Vagina (tissue), 2 donors: ENCODE measurements at regions not wholly inside any gene's neighbourhood (a gene's known extent, or its start where the extent isn't known, plus 50 kb on each side); places are given as distances from the start of the nearest gene placed in this dataset.

Experiments used
- DNase-seq, 2 donors: peaks; one replicate each; pipeline ENCODE4 v3.0.0-alpha.2; 2017; ENCODE audit errors: extremely low spot score in 2 of 2
- H3K27ac ChIP-seq: fragments of 200-600 bp; sonication (generic); one replicate; pipeline ENCODE4 v1.5.1; 2019
- H3K27me3 ChIP-seq: fragments of 200-600 bp; sonication (generic); one replicate; pipeline ENCODE4 v1.5.1; 2019
- H3K36me3 ChIP-seq, 2 donors: fragments of 200-600 bp; sonication (generic); one replicate each; pipeline ENCODE4 v1.5.1; 2017 to 2019
- H3K4me1 ChIP-seq: fragments of 200-600 bp; sonication (generic); one replicate; pipeline ENCODE4 v1.5.1; 2019
- H3K4me3 ChIP-seq, 2 donors: fragments of 200-600 bp; sonication (generic); 1 replicate in 1 of 2; 2 replicates in 1 of 2; pipeline ENCODE4 v1.5.1; 2016 to 2019
- H3K9me3 ChIP-seq: fragments of 200-600 bp; sonication (generic); one replicate; pipeline ENCODE4 v1.5.1; 2019
- POLR2A ChIP-seq, 2 donors: fragments of 450-650 bp; IDR thresholded peaks; one replicate each; pipeline ENCODE4 v1.6.1; 2017; ENCODE audit warnings: antibody characterized with exemption in 2 of 2, mild to moderate bottlenecking in 2 of 2, moderate library complexity in 2 of 2
- POLR2AphosphoS5 ChIP-seq, 2 donors: sonication (generic); formaldehyde crosslinking; IDR thresholded peaks; one replicate each; pipeline ENCODE4 v1.9.0; 2017; ENCODE audit warnings: antibody characterized with exemption in 2 of 2, mild to moderate bottlenecking in 2 of 2, low read depth in 1 of 2; ENCODE audit not compliant: insufficient read depth in 1 of 2
- intact Hi-C: fragments of 100-400 bp; cut with DNase I; formaldehyde crosslinking; loops from one replicate; pipeline ENCODE4 v1.15.1; 2023
- TF ChIP-seq, protein P1 (sequence below), 3 experiments: fragments of 450-650 bp in 2 of 3; fragments of 200-600 bp in 1 of 3; sonication (generic) in 1 of 3; IDR thresholded peaks; one replicate each; pipeline ENCODE4 v1.5.1; 2017 to 2019; ENCODE audit warnings: antibody characterized with exemption in 3 of 3, mild to moderate bottlenecking in 2 of 3, moderate library complexity in 2 of 3

DNA sequence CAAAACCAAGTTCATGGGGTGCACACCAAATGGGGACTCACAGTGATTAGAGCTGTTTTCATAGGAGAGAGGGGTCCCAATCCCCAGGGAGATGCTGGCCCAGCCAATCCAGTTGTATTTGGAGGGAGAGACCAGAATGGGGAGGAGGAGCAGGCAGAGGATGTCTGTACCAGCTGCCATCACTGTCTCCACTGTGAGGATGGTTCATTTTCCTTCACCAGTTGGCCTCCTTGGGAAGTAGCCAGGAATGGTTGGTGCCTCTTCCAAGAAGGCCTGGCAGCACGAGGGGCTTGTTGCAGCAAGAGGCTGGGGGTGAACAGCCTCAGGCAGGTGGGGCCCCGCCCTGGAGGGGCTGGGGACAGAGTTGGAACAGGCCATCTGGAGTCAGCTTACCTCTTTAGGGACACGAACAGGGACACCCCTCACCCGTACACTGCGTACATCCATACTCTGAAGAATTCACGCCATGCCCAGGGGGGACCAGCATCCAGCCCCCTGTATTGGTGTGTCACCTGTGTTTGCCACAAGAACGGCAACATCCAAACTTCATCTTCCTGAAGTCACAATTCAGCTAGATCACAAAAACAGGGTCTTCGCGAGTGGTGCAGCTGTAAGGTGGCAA lies 161.7 kb upstream of the ZNF236 start:
- H3K4me1 ChIP-seq = peaks cover 8% of the 10 kb centered on the region
- peak in 1 of 2 donors; percentile 91 for DNase-seq
- intact Hi-C loops = no loop called here
- H3K27ac ChIP-seq = no peak overlapping the region
- no peaks in the 10 kb centered on the region for H3K36me3 ChIP-seq
- no peak overlapping the region for H3K4me3 ChIP-seq
- H3K27me3 ChIP-seq = no peaks in the 10 kb centered on the region
- TF ChIP-seq, protein P1, sequence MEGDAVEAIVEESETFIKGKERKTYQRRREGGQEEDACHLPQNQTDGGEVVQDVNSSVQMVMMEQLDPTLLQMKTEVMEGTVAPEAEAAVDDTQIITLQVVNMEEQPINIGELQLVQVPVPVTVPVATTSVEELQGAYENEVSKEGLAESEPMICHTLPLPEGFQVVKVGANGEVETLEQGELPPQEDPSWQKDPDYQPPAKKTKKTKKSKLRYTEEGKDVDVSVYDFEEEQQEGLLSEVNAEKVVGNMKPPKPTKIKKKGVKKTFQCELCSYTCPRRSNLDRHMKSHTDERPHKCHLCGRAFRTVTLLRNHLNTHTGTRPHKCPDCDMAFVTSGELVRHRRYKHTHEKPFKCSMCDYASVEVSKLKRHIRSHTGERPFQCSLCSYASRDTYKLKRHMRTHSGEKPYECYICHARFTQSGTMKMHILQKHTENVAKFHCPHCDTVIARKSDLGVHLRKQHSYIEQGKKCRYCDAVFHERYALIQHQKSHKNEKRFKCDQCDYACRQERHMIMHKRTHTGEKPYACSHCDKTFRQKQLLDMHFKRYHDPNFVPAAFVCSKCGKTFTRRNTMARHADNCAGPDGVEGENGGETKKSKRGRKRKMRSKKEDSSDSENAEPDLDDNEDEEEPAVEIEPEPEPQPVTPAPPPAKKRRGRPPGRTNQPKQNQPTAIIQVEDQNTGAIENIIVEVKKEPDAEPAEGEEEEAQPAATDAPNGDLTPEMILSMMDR (IDR thresholded peaks at IDR 0.05) = no peak
- TF ChIP-seq POLR2A (IDR thresholded peaks at IDR 0.05) (no peak), POLR2AphosphoS5 (IDR thresholded peaks at IDR 0.05; ENCODE audit: insufficient read depth in 1 of 2, low read depth in 1 of 2) (no peak)
- H3K9me3 ChIP-seq = no peaks in the 10 kb centered on the region

DNA sequence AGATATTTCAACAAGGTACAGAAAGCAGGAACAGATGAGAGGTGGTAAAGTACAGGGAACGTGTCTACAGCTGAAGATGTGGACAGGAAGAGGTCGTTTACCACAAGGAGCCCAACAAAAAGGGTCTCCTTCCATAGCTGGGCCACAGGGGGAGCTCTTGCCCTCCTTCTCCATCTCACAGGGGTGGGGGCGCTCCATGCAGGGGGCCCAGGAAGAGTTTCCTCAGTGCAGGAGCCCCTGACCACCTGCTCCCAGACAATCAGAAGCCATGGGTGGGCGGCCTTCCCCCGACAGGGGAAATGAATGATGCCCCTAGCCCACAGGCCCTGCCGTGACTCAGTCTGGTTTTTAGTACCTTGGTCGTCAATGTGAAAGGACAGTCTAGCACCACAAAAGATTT lies 163.6 kb upstream of the ZNF516 start:
- no peak overlapping the region for H3K27ac ChIP-seq
- peak in 1 of 2 donors; percentile 79 for DNase-seq
- no peaks in the 10 kb centered on the region for H3K27me3 ChIP-seq
- TF ChIP-seq, protein P1 (IDR thresholded peaks at IDR 0.05) = peak in 1 of 3 experiments; percentile 18
- no peak for TF ChIP-seq POLR2A (IDR thresholded peaks at IDR 0.05)
- no peak for TF ChIP-seq POLR2AphosphoS5 (IDR thresholded peaks at IDR 0.05; ENCODE audit: insufficient read depth in 1 of 2, low read depth in 1 of 2)
- intact Hi-C loops = no loop called here
- no peak overlapping the region for H3K4me3 ChIP-seq
- no peaks in the 10 kb centered on the region for H3K36me3 ChIP-seq
- H3K9me3 ChIP-seq = no peaks in the 10 kb centered on the region
- peaks cover 8% of the 10 kb centered on the region for H3K4me1 ChIP-seq

DNA sequence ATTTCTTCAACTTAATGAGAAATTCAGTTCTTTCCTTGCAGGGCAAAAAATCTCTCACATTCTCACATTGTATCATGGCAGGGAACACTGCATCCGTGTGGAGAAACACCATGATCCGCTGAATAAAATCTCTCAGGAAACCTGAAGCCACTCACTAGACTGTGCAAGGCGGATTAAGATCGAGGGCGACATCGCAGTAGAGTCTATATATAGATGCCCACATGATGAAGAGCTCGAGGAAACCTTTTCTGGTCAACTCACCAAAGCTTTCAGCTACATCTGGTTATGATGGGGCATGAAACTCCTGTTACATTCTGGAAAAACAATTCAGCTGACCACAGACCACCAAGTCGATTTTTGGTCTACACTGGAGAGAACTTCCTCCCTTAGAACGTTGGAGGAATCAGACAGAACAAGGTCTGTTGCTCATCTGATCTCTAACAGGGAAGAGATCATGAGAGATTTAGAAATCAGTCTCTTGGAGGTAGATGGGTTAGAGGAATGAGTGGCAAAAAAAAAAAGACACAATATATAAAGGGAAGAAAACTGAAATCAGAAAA lies 162.9 kb upstream of the ZNF516 start:
- H3K4me3 ChIP-seq = no peak overlapping the region
- H3K27me3 ChIP-seq = no peaks in the 10 kb centered on the region
- peak overlapping the region; percentile 33 for H3K27ac ChIP-seq
- TF ChIP-seq POLR2A (IDR thresholded peaks at IDR 0.05) (no peak), POLR2AphosphoS5 (IDR thresholded peaks at IDR 0.05; ENCODE audit: insufficient read depth in 1 of 2, low read depth in 1 of 2) (no peak)
- TF ChIP-seq, protein P1 (IDR thresholded peaks at IDR 0.05) = no peak
- DNase-seq = no peak
- intact Hi-C loops = no loop called here
- no peaks in the 10 kb centered on the region for H3K9me3 ChIP-seq
- no peaks in the 10 kb centered on the region for H3K36me3 ChIP-seq
- H3K4me1 ChIP-seq = peaks cover 8% of the 10 kb centered on the region

DNA sequence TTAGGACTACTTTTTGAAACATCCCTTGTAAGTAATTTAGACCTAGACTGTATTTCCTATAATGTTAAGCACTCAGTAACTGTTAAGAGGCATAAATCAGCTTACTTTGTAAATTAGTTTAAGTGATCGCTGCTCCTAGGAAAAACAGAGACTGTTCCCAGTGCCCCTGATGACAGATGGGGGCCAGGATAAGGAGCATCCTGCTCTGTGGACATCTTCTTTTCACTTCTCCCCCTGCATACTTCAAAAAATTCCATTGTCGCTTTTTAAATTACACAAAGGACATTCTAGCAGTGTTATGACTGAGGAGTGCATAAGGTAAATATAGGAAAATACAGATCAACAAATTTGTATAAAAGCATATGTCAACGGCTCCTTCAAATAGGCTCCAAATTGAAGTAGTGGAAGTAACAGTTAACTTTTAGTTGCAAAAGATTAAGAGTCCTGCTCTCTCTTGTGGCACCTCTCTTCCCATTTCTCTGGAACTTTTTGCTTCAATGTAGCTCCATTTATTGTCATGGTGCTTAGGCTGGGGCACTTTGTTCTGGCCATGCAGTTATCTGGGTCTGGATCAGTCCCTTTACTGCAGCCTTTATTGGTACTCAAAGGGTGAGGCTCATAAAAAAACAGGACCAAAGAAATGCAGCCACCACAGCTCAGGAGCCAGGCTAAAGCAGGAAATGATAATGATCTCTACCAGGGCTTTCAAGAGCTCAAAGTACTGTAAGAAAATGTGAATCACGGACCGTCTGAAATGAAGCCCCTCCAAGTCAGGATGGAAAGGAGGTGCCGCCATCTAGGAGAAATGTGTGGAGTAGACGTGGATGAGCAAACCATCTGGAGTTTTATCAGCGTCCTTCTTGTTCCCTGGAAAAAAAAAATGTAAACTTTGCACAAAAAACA lies 162.1 kb upstream of the ZNF516 start:
- Histone ChIP-seq H3K9me3 (no peaks in the 10 kb centered on the region), H3K36me3 (no peaks in the 10 kb centered on the region), H3K27me3 (no peaks in the 10 kb centered on the region), H3K4me1 (peaks cover 8% of the 10 kb centered on the region), H3K4me3 (no peak overlapping the region), H3K27ac (peak overlapping the region; percentile 33)
- TF ChIP-seq, protein P1 (IDR thresholded peaks at IDR 0.05) = no peak
- TF ChIP-seq POLR2A (IDR thresholded peaks at IDR 0.05) = no peak
- intact Hi-C loops = no loop called here
- DNase-seq = no peak
